ENCODE measurements at regions not wholly inside any gene's neighbourhood (a gene's known extent, or its start where the extent isn't known, plus 50 kb on each side); places are given as distances from the start of the nearest gene placed in this dataset.

GRCh38 chr2:34241905-34242762 is 643.0 kb upstream of the FAM98A start:
- Histone ChIP-seq H4K20me1 (ENCODE audit: low read depth, low read length) (no peaks in the 10 kb centered on the region), H3K27ac (ENCODE audit: low read depth, low read length) (no peak overlapping the region), H3K4me3 (ENCODE audit: insufficient read depth, low read length, poor library complexity, severe bottlenecking) (no peak overlapping the region), H3K79me2 (ENCODE audit: insufficient read depth, low read length) (no peaks in the 10 kb centered on the region), H3K9me2 (replicated peaks; ENCODE audit: insufficient read depth, low read length) (no peaks in the 10 kb centered on the region), H3K4me2 (ENCODE audit: low read depth, low read length, poor library complexity, severe bottlenecking) (no peak overlapping the region), H3K36me3 (ENCODE audit: low read length) (no peaks in the 10 kb centered on the region), H2AFZ (ENCODE audit: low read depth, low read length, severe bottlenecking) (no peak overlapping the region), H3K27me3 (ENCODE audit: low read length) (no peaks in the 10 kb centered on the region), H3K9me3 (ENCODE audit: insufficient read depth, low read length) (no peaks in the 10 kb centered on the region), H3K9ac (ENCODE audit: low read length) (no peak overlapping the region), H3F3A (ENCODE audit: insufficient read depth) (no peaks in the 10 kb centered on the region)
- TF ChIP-seq CTCF (IDR thresholded peaks at IDR 0.05; ENCODE audit: insufficient read depth, low read length, poor library complexity, severe bottlenecking) (no peak), EZH2phosphoT487 (conservative IDR thresholded peaks at IDR 0.05; ENCODE audit: low read length) (no peak)

- H3K79me2 ChIP-seq (ENCODE audit: insufficient read depth, low read length) = no peaks in the 10 kb centered on the region
- no peaks in the 10 kb centered on the region for H3K36me3 ChIP-seq (ENCODE audit: low read length)
- no peak for TF ChIP-seq CTCF (IDR thresholded peaks at IDR 0.05; ENCODE audit: insufficient read depth, low read length, poor library complexity, severe bottlenecking)
- TF ChIP-seq EZH2phosphoT487 (conservative IDR thresholded peaks at IDR 0.05; ENCODE audit: low read length) = no peak
- no peak overlapping the region for H3K4me2 ChIP-seq (ENCODE audit: low read depth, low read length, poor library complexity, severe bottlenecking)
- H4K20me1 ChIP-seq (ENCODE audit: low read depth, low read length) = no peaks in the 10 kb centered on the region
- no peak overlapping the region for H2AFZ ChIP-seq (ENCODE audit: low read depth, low read length, severe bottlenecking)
- H3K9ac ChIP-seq (ENCODE audit: low read length) = no peak overlapping the region
- H3K27me3 ChIP-seq (ENCODE audit: low read length) = no peaks in the 10 kb centered on the region
- no peak overlapping the region for H3K27ac ChIP-seq (ENCODE audit: low read depth, low read length)
- no peaks in the 10 kb centered on the region for H3K9me2 ChIP-seq (replicated peaks; ENCODE audit: insufficient read depth, low read length)
- H3F3A ChIP-seq (ENCODE audit: insufficient read depth) = no peaks in the 10 kb centered on the region
- H3K4me3 ChIP-seq (ENCODE audit: insufficient read depth, low read length, poor library complexity, severe bottlenecking) = no peak overlapping the region
- no peaks in the 10 kb centered on the region for H3K9me3 ChIP-seq (ENCODE audit: insufficient read depth, low read length)
Observed at GRCh38 chr2:34239511-34239910, 640.4 kb upstream of the FAM98A start.

- no peak overlapping the region for H2AFZ ChIP-seq (ENCODE audit: low read depth, low read length, severe bottlenecking)
Observed at GRCh38 chr2:34234823-34235222, 635.7 kb upstream of the FAM98A start.

More at GRCh38 chr2:34234823-34235222, 635.7 kb upstream of the FAM98A start:
- no peak overlapping the region for H3K4me2 ChIP-seq (ENCODE audit: low read depth, low read length, poor library complexity, severe bottlenecking)
- no peak for TF ChIP-seq EZH2phosphoT487 (conservative IDR thresholded peaks at IDR 0.05; ENCODE audit: low read length)
- no peak for TF ChIP-seq CTCF (IDR thresholded peaks at IDR 0.05; ENCODE audit: insufficient read depth, low read length, poor library complexity, severe bottlenecking)
- no peaks in the 10 kb centered on the region for H3K27me3 ChIP-seq (ENCODE audit: low read length)
- H3K36me3 ChIP-seq (ENCODE audit: low read length) = no peaks in the 10 kb centered on the region
- H3K79me2 ChIP-seq (ENCODE audit: insufficient read depth, low read length) = no peaks in the 10 kb centered on the region
- H4K20me1 ChIP-seq (ENCODE audit: low read depth, low read length) = no peaks in the 10 kb centered on the region
- no peak overlapping the region for H3K27ac ChIP-seq (ENCODE audit: low read depth, low read length)
- H3F3A ChIP-seq (ENCODE audit: insufficient read depth) = no peaks in the 10 kb centered on the region
- H3K9ac ChIP-seq (ENCODE audit: low read length) = no peak overlapping the region
- H3K9me2 ChIP-seq (replicated peaks; ENCODE audit: insufficient read depth, low read length) = no peaks in the 10 kb centered on the region
- H3K4me3 ChIP-seq (ENCODE audit: insufficient read depth, low read length, poor library complexity, severe bottlenecking) = no peak overlapping the region
- no peaks in the 10 kb centered on the region for H3K9me3 ChIP-seq (ENCODE audit: insufficient read depth, low read length)

Measured in SU-DHL-6 (cell line).